ENCODE measurements at regions not wholly inside any gene's neighbourhood (a gene's known extent, or its start where the extent isn't known, plus 50 kb on each side); places are given as distances from the start of the nearest gene placed in this dataset.

- DNase-seq: no peak
Observed at GRCh38 chr10:78549140-78549935, 515.7 kb downstream of the RPS24 start.

- no peak for DNase-seq
Observed at GRCh38 chr10:78550090-78550489, 516.4 kb downstream of the RPS24 start.

GRCh38 chr10:78550716-78551115 lies 517.1 kb downstream of the RPS24 start:
- DNase-seq: no peak

GRCh38 chr10:78551184-78552005 lies 517.4 kb upstream of the ZMIZ1 start:
- no peak for DNase-seq

GRCh38 chr10:78552261-78552811 lies 516.4 kb upstream of the ZMIZ1 start:
- no peak for DNase-seq

- DNase-seq: no peak
Observed at GRCh38 chr10:78553792-78554191, 515.0 kb upstream of the ZMIZ1 start.

- no peak for DNase-seq
Observed at GRCh38 chr10:78555128-78555527, 513.6 kb upstream of the ZMIZ1 start.

- DNase-seq: no peak
Observed at GRCh38 chr10:78556705-78557432, 511.9 kb upstream of the ZMIZ1 start.

GRCh38 chr10:78557433-78557925 lies 511.3 kb upstream of the ZMIZ1 start:
- no peak for DNase-seq

GRCh38 chr10:78559661-78560340 lies 509.0 kb upstream of the ZMIZ1 start:
- DNase-seq: no peak

GRCh38 chr10:78560341-78560688 lies 508.5 kb upstream of the ZMIZ1 start:
- DNase-seq: no peak

GRCh38 chr10:78563314-78563713 lies 505.5 kb upstream of the ZMIZ1 start:
- no peak for DNase-seq

GRCh38 chr10:78565841-78566240 lies 502.9 kb upstream of the ZMIZ1 start:
- no peak for DNase-seq

- DNase-seq: no peak
Observed at GRCh38 chr10:78566284-78567111, 502.3 kb upstream of the ZMIZ1 start.

- no peak for DNase-seq
Observed at GRCh38 chr10:78567680-78568455, 500.9 kb upstream of the ZMIZ1 start.

GRCh38 chr10:78568620-78569019 lies 500.1 kb upstream of the ZMIZ1 start:
- DNase-seq: no peak

- no peak for DNase-seq
Observed at GRCh38 chr10:78570633-78571235, 498.0 kb upstream of the ZMIZ1 start.

- DNase-seq: no peak
Observed at GRCh38 chr10:78571286-78571685, 497.5 kb upstream of the ZMIZ1 start.

- no peak for DNase-seq
Observed at GRCh38 chr10:78571891-78572290, 496.9 kb upstream of the ZMIZ1 start.

GRCh38 chr10:78572565-78572964 lies 496.2 kb upstream of the ZMIZ1 start:
- DNase-seq: no peak

Data from activated T-cell treated with anti-CD3 and anti-CD28 coated beads for 4 hours (primary cell).